ENCODE measurements at regions not wholly inside any gene's neighbourhood (a gene's known extent, or its start where the extent isn't known, plus 50 kb on each side); places are given as distances from the start of the nearest gene placed in this dataset.
"Not testable (repeated sequence)": the region's sequence is repeated elsewhere in the genome, so short reads cannot be mapped to it uniquely, and the experiment has no call there.

GRCh38 chr1:76725864-76726619, 141.2 kb upstream of the ST6GALNAC5 start:
- Histone ChIP-seq H3K79me2 (ENCODE audit: insufficient read depth) (no peaks in the 10 kb centered on the region), H3F3A (ENCODE audit: insufficient read depth) (no peaks in the 10 kb centered on the region), H3K9ac (no peak overlapping the region), H3K4me1 (ENCODE audit: insufficient read depth) (no peaks in the 10 kb centered on the region), H3K27ac (no peak overlapping the region), H3K27me3 (replicated peaks; ENCODE audit: insufficient read depth) (no peaks in the 10 kb centered on the region), H3K36me3 (ENCODE audit: low read depth) (no peaks in the 10 kb centered on the region), H3K4me3 (no peak overlapping the region), H3K9me3 (ENCODE audit: low read depth) (no peaks in the 10 kb centered on the region), H3K9me2 (ENCODE audit: insufficient read depth) (no peaks in the 10 kb centered on the region), H4K20me1 (ENCODE audit: insufficient read depth) (no peaks in the 10 kb centered on the region), H3K4me2 (ENCODE audit: unreplicated experiment) (no peak overlapping the region), H2AFZ (peak overlapping the region; percentile 55)
- in situ Hi-C loops (cut with MboI): no loop called here
- peak; percentile 39 for DNase-seq
- TF ChIP-seq EZH2 (IDR thresholded peaks at IDR 0.05; ENCODE audit: insufficient read depth, poor library complexity, severe bottlenecking) (no peak), EZH2phosphoT487 (IDR thresholded peaks at IDR 0.05; ENCODE audit: insufficient read depth, low read depth) (no peak)
- 7 to 8% methylated on average over 5 of the region's 5 CpGs for WGBS, 2 experiments (ENCODE audit: low coverage in 1 of 2, low lambda C conversion rate in 2 of 2, missing lambda C conversion rate in 2 of 2)

- no peak overlapping the region for H3K27ac ChIP-seq
- no peak for TF ChIP-seq EZH2 (IDR thresholded peaks at IDR 0.05; ENCODE audit: insufficient read depth, poor library complexity, severe bottlenecking)
- no peak for TF ChIP-seq EZH2phosphoT487 (IDR thresholded peaks at IDR 0.05; ENCODE audit: insufficient read depth, low read depth)
- H3K79me2 ChIP-seq (ENCODE audit: insufficient read depth): no peaks in the 10 kb centered on the region
- H3K27me3 ChIP-seq (replicated peaks; ENCODE audit: insufficient read depth): no peaks in the 10 kb centered on the region
- H3K9me2 ChIP-seq (ENCODE audit: insufficient read depth): no peaks in the 10 kb centered on the region
- H3K4me3 ChIP-seq: no peak overlapping the region
- no peaks in the 10 kb centered on the region for H3F3A ChIP-seq (ENCODE audit: insufficient read depth)
- no peak overlapping the region for H3K4me2 ChIP-seq (ENCODE audit: unreplicated experiment)
- H3K4me1 ChIP-seq (ENCODE audit: insufficient read depth): no peaks in the 10 kb centered on the region
- in situ Hi-C loops (cut with MboI): no loop called here
- DNase-seq: no peak
- no peak overlapping the region for H3K9ac ChIP-seq
- no peaks in the 10 kb centered on the region for H4K20me1 ChIP-seq (ENCODE audit: insufficient read depth)
- H2AFZ ChIP-seq: no peak overlapping the region
- H3K36me3 ChIP-seq (ENCODE audit: low read depth): no peaks in the 10 kb centered on the region
- H3K9me3 ChIP-seq (ENCODE audit: low read depth): no peaks in the 10 kb centered on the region
Measured at GRCh38 chr1:76727520-76727919, 139.8 kb upstream of the ST6GALNAC5 start.

- WGBS, 2 experiments (ENCODE audit: low coverage in 1 of 2, low lambda C conversion rate in 2 of 2, missing lambda C conversion rate in 2 of 2): 69 to 75% methylated on average over 3 of the region's 3 CpGs
- H3K36me3 ChIP-seq (ENCODE audit: low read depth): no peaks in the 10 kb centered on the region
- H3K4me3 ChIP-seq: no peak overlapping the region
- no peak for DNase-seq
- no peaks in the 10 kb centered on the region for H3K27me3 ChIP-seq (replicated peaks; ENCODE audit: insufficient read depth)
- no peaks in the 10 kb centered on the region for H3K9me2 ChIP-seq (ENCODE audit: insufficient read depth)
- no peaks in the 10 kb centered on the region for H4K20me1 ChIP-seq (ENCODE audit: insufficient read depth)
- no peak overlapping the region for H2AFZ ChIP-seq
- H3K79me2 ChIP-seq (ENCODE audit: insufficient read depth): no peaks in the 10 kb centered on the region
- H3K9me3 ChIP-seq (ENCODE audit: low read depth): no peaks in the 10 kb centered on the region
- no peaks in the 10 kb centered on the region for H3K4me1 ChIP-seq (ENCODE audit: insufficient read depth)
- H3K9ac ChIP-seq: no peak overlapping the region
- TF ChIP-seq EZH2 (IDR thresholded peaks at IDR 0.05; ENCODE audit: insufficient read depth, poor library complexity, severe bottlenecking) (no peak), EZH2phosphoT487 (IDR thresholded peaks at IDR 0.05; ENCODE audit: insufficient read depth, low read depth) (no peak)
- no peak overlapping the region for H3K27ac ChIP-seq
- no peaks in the 10 kb centered on the region for H3F3A ChIP-seq (ENCODE audit: insufficient read depth)
- H3K4me2 ChIP-seq (ENCODE audit: unreplicated experiment): no peak overlapping the region
- in situ Hi-C loops (cut with MboI): no loop called here
Measured at GRCh38 chr1:76729142-76729541, 138.1 kb upstream of the ST6GALNAC5 start.

GRCh38 chr1:76730027-76730426, 137.3 kb upstream of the ST6GALNAC5 start:
- H3K9me3 ChIP-seq (ENCODE audit: low read depth): no peaks in the 10 kb centered on the region
- H3K4me2 ChIP-seq (ENCODE audit: unreplicated experiment): no peak overlapping the region
- TF ChIP-seq EZH2phosphoT487 (IDR thresholded peaks at IDR 0.05; ENCODE audit: insufficient read depth, low read depth) (no peak), EZH2 (IDR thresholded peaks at IDR 0.05; ENCODE audit: insufficient read depth, poor library complexity, severe bottlenecking) (no peak)
- no peaks in the 10 kb centered on the region for H3K36me3 ChIP-seq (ENCODE audit: low read depth)
- H2AFZ ChIP-seq: no peak overlapping the region
- in situ Hi-C loops (cut with MboI): no loop called here
- H3K9me2 ChIP-seq (ENCODE audit: insufficient read depth): no peaks in the 10 kb centered on the region
- H3F3A ChIP-seq (ENCODE audit: insufficient read depth): no peaks in the 10 kb centered on the region
- H3K4me3 ChIP-seq: no peak overlapping the region
- H3K79me2 ChIP-seq (ENCODE audit: insufficient read depth): no peaks in the 10 kb centered on the region
- no peak for DNase-seq
- H3K4me1 ChIP-seq (ENCODE audit: insufficient read depth): no peaks in the 10 kb centered on the region
- H3K27ac ChIP-seq: no peak overlapping the region
- 55 to 64% methylated on average over 2 of the region's 2 CpGs for WGBS, 2 experiments (ENCODE audit: low coverage in 1 of 2, low lambda C conversion rate in 2 of 2, missing lambda C conversion rate in 2 of 2)
- H4K20me1 ChIP-seq (ENCODE audit: insufficient read depth): no peaks in the 10 kb centered on the region
- H3K27me3 ChIP-seq (replicated peaks; ENCODE audit: insufficient read depth): no peaks in the 10 kb centered on the region
- H3K9ac ChIP-seq: no peak overlapping the region

GRCh38 chr1:76738355-76738754, 128.9 kb upstream of the ST6GALNAC5 start:
- H3K27me3 ChIP-seq (replicated peaks; ENCODE audit: insufficient read depth); in situ Hi-C loops (cut with MboI); H3K27ac ChIP-seq; H3K79me2 ChIP-seq (ENCODE audit: insufficient read depth); H4K20me1 ChIP-seq (ENCODE audit: insufficient read depth); H3K9me2 ChIP-seq (ENCODE audit: insufficient read depth); H3K4me3 ChIP-seq; H2AFZ ChIP-seq; H3F3A ChIP-seq (ENCODE audit: insufficient read depth); H3K9ac ChIP-seq; H3K9me3 ChIP-seq (ENCODE audit: low read depth); H3K36me3 ChIP-seq (ENCODE audit: low read depth); H3K4me2 ChIP-seq (ENCODE audit: unreplicated experiment); DNase-seq; H3K4me1 ChIP-seq (ENCODE audit: insufficient read depth): not testable (repeated sequence)
- WGBS, 2 experiments (ENCODE audit: low coverage in 1 of 2, low lambda C conversion rate in 2 of 2, missing lambda C conversion rate in 2 of 2): 32 to 44% methylated on average over 1 of the region's 1 CpG

GRCh38 chr1:76740956-76741355, 126.3 kb upstream of the ST6GALNAC5 start:
- in situ Hi-C loops (cut with MboI); H3K36me3 ChIP-seq (ENCODE audit: low read depth); H3F3A ChIP-seq (ENCODE audit: insufficient read depth); H3K9me2 ChIP-seq (ENCODE audit: insufficient read depth); DNase-seq; H2AFZ ChIP-seq; H3K9me3 ChIP-seq (ENCODE audit: low read depth); H3K9ac ChIP-seq; H4K20me1 ChIP-seq (ENCODE audit: insufficient read depth); H3K4me1 ChIP-seq (ENCODE audit: insufficient read depth); H3K79me2 ChIP-seq (ENCODE audit: insufficient read depth); H3K27me3 ChIP-seq (replicated peaks; ENCODE audit: insufficient read depth); H3K4me2 ChIP-seq (ENCODE audit: unreplicated experiment); H3K27ac ChIP-seq; H3K4me3 ChIP-seq: not testable (repeated sequence)
- WGBS, 2 experiments (ENCODE audit: low coverage in 1 of 2, low lambda C conversion rate in 2 of 2, missing lambda C conversion rate in 2 of 2): 71 to 76% methylated on average over 8 of the region's 8 CpGs
